T-helper 2 cell (primary cell): ENCODE measurements at regions not wholly inside any gene's neighbourhood (a gene's known extent, or its start where the extent isn't known, plus 50 kb on each side); places are given as distances from the start of the nearest gene placed in this dataset.

ENCODE experiments used
- DNase-seq, 5 experiments: peaks; one replicate each; pipeline versions ENCODE4 v3.0.0 to v3.0.0-alpha.2; 2012 to 2022

- DNase-seq: no peak
Observed at GRCh38 chr18:43578211-43578610, 300.9 kb upstream of the SYT4 start.

- no peak for DNase-seq
Observed at GRCh38 chr18:43578706-43579105, 301.4 kb upstream of the SYT4 start.

- no peak for DNase-seq
Observed at GRCh38 chr18:43581936-43582519, 304.7 kb upstream of the SYT4 start.

GRCh38 chr18:43587538-43588153, 310.4 kb upstream of the SYT4 start:
- DNase-seq: peak in 1 of 5 experiments; percentile 19

- DNase-seq: no peak
Observed at GRCh38 chr18:43588838-43589237, 311.5 kb upstream of the SYT4 start.

- DNase-seq: no peak
Observed at GRCh38 chr18:43589611-43590151, 312.4 kb upstream of the SYT4 start.

- DNase-seq: no peak
Observed at GRCh38 chr18:43590182-43590903, 313.1 kb upstream of the SYT4 start.

GRCh38 chr18:43592269-43592668, 315.0 kb upstream of the SYT4 start:
- DNase-seq: no peak

- peak in 1 of 5 experiments; percentile 4 for DNase-seq
Observed at GRCh38 chr18:43596105-43596712, 318.9 kb upstream of the SYT4 start.

GRCh38 chr18:43601432-43601831, 324.1 kb upstream of the SYT4 start:
- no peak for DNase-seq

- no peak for DNase-seq
Observed at GRCh38 chr18:43605224-43605623, 327.9 kb upstream of the SYT4 start.

GRCh38 chr18:43606795-43607194, 329.5 kb upstream of the SYT4 start:
- no peak for DNase-seq

- no peak for DNase-seq
Observed at GRCh38 chr18:43620936-43621335, 343.6 kb upstream of the SYT4 start.

GRCh38 chr18:43622024-43622423, 344.7 kb upstream of the SYT4 start:
- no peak for DNase-seq

- DNase-seq: no peak
Observed at GRCh38 chr18:43625582-43625981, 348.3 kb upstream of the SYT4 start.

GRCh38 chr18:43627848-43628530, 350.7 kb upstream of the SYT4 start:
- DNase-seq: no peak

GRCh38 chr18:43634994-43635393, 357.7 kb upstream of the SYT4 start:
- no peak for DNase-seq

GRCh38 chr18:43635397-43635796, 358.1 kb upstream of the SYT4 start:
- DNase-seq: no peak

GRCh38 chr18:43642727-43643330, 365.5 kb upstream of the SYT4 start:
- no peak for DNase-seq

GRCh38 chr18:43648002-43648401, 370.7 kb upstream of the SYT4 start:
- no peak for DNase-seq

- DNase-seq: no peak
Observed at GRCh38 chr18:43649649-43650357, 372.5 kb upstream of the SYT4 start.

GRCh38 chr18:43650426-43650825, 373.1 kb upstream of the SYT4 start:
- DNase-seq: no peak
